Cardiac fibroblast (primary cell): ENCODE measurements at regions not wholly inside any gene's neighbourhood (a gene's known extent, or its start where the extent isn't known, plus 50 kb on each side); places are given as distances from the start of the nearest gene placed in this dataset.

Source experiments
- DNase-seq, 2 donors: peaks; one replicate each; pipeline versions ENCODE4 v3.0.0 to v3.0.0-alpha.2; 2010; ENCODE audit warnings: low read depth in 2 of 2
- H3K4me3 ChIP-seq, 2 donors: replicated peaks in 1 of 2; 1 replicate in 1 of 2; 2 replicates in 1 of 2; pipeline ENCODE4 v1.5.1; 2011; ENCODE audit warnings: low read depth in 2 of 2, low read length in 2 of 2, mild to moderate bottlenecking in 2 of 2, moderate library complexity in 1 of 2
- CTCF ChIP-seq: IDR thresholded peaks from one replicate; pipeline ENCODE4 v1.5.1; 2011; ENCODE audit warnings: low read depth, mild to moderate bottlenecking, low read length, inconsistent platforms

- H3K4me3 ChIP-seq = no peak overlapping the region
- no peak for DNase-seq
These were observed 346.3 kb downstream of the ETNK1 start for GRCh38 chr12:22971247-22971646.

GRCh38 chr12:22971701-22972191, 346.8 kb downstream of the ETNK1 start:
- H3K4me3 ChIP-seq = no peak overlapping the region
- peak in 1 of 2 donors; percentile 26 for DNase-seq
- TF ChIP-seq CTCF = no peak

More at GRCh38 chr12:22971247-22971646, 346.3 kb downstream of the ETNK1 start:
- no peak for TF ChIP-seq CTCF

- no peak overlapping the region for H3K4me3 ChIP-seq
- DNase-seq = peak; percentile 83 to 96
- no peak for TF ChIP-seq CTCF
These were observed 349.9 kb downstream of the ETNK1 start for GRCh38 chr12:22974865-22975264.

GRCh38 chr12:22978962-22979361, 354.0 kb downstream of the ETNK1 start:
- H3K4me3 ChIP-seq = no peak overlapping the region
- peak; percentile 92 to 96 for DNase-seq
- no peak for TF ChIP-seq CTCF

GRCh38 chr12:22979854-22980469, 355.0 kb downstream of the ETNK1 start:
- no peak for TF ChIP-seq CTCF
- peak in 1 of 2 donors; percentile 85 for DNase-seq
- no peak overlapping the region for H3K4me3 ChIP-seq

GRCh38 chr12:22981711-22982110, 356.7 kb downstream of the ETNK1 start:
- peak; percentile 51 to 64 for DNase-seq
- TF ChIP-seq CTCF = no peak
- no peak overlapping the region for H3K4me3 ChIP-seq

GRCh38 chr12:22982635-22983034, 357.7 kb downstream of the ETNK1 start:
- no peak for TF ChIP-seq CTCF
- no peak overlapping the region for H3K4me3 ChIP-seq
- DNase-seq = no peak
